GM21737 (cell line): ENCODE measurements at regions not wholly inside any gene's neighbourhood (a gene's known extent, or its start where the extent isn't known, plus 50 kb on each side); places are given as distances from the start of the nearest gene placed in this dataset.

Experiments used
- ATAC-seq: cut with Tn5 transposase; IDR thresholded peaks from one replicate; pipeline ENCODE4 v1.9.1; 2021; ENCODE audit warnings: mild to moderate bottlenecking, moderate library complexity; ENCODE audit not compliant: unreplicated experiment

- no peak for ATAC-seq
Observed at GRCh38 chr21:28828021-28828420, 164.7 kb downstream of the LTN1 start.

- ATAC-seq: no peak
Observed at GRCh38 chr21:28827422-28827821, 165.3 kb downstream of the LTN1 start.

GRCh38 chr21:28826569-28826968 is 166.1 kb downstream of the LTN1 start:
- ATAC-seq: no peak

- ATAC-seq: no peak
Observed at GRCh38 chr21:28826021-28826420, 166.7 kb downstream of the LTN1 start.

- ATAC-seq: no peak
Observed at GRCh38 chr21:28823429-28823828, 169.2 kb downstream of the LTN1 start.

- ATAC-seq: no peak
Observed at GRCh38 chr21:28822486-28823335, 170.0 kb downstream of the LTN1 start.

- ATAC-seq: no peak
Observed at GRCh38 chr21:28822123-28822399, 170.6 kb downstream of the LTN1 start.

GRCh38 chr21:28821276-28822122 is 171.2 kb downstream of the LTN1 start:
- ATAC-seq: no peak

GRCh38 chr21:28818663-28819278 is 173.9 kb downstream of the LTN1 start:
- no peak for ATAC-seq

GRCh38 chr21:28817871-28818270 is 174.8 kb downstream of the LTN1 start:
- no peak for ATAC-seq

GRCh38 chr21:28811860-28812259 is 180.8 kb downstream of the LTN1 start:
- ATAC-seq: no peak

- ATAC-seq: no peak
Observed at GRCh38 chr21:28810826-28811524, 181.7 kb downstream of the LTN1 start.

- ATAC-seq: no peak
Observed at GRCh38 chr21:28805885-28806284, 186.8 kb downstream of the LTN1 start.

- no peak for ATAC-seq
Observed at GRCh38 chr21:28804089-28804670, 188.5 kb downstream of the LTN1 start.

GRCh38 chr21:28801906-28802305 is 190.8 kb downstream of the LTN1 start:
- no peak for ATAC-seq

GRCh38 chr21:28799926-28800325 is 192.8 kb downstream of the LTN1 start:
- ATAC-seq: no peak

- ATAC-seq: no peak
Observed at GRCh38 chr21:28798798-28799197, 193.9 kb downstream of the LTN1 start.

- no peak for ATAC-seq
Observed at GRCh38 chr21:28795251-28795650, 197.4 kb downstream of the LTN1 start.

GRCh38 chr21:28794371-28794851 is 198.3 kb downstream of the LTN1 start:
- no peak for ATAC-seq

- ATAC-seq: no peak
Observed at GRCh38 chr21:28793043-28793442, 199.6 kb downstream of the LTN1 start.
